Astrocyte (in vitro differentiated cells and primary cell): ENCODE measurements at regions not wholly inside any gene's neighbourhood (a gene's known extent, or its start where the extent isn't known, plus 50 kb on each side); places are given as distances from the start of the nearest gene placed in this dataset.

Source experiments
- DNase-seq: peaks from one replicate; pipeline ENCODE4 v3.0.0-alpha.2; 2010; ENCODE audit warnings: low read depth
- FAIRE-seq: peaks from 2 replicates; lab custom pipeline; 2011; peaks lifted over from hg19 to GRCh38; lab: Jason Lieb, UNC
- H2AFZ ChIP-seq: 2 replicates; pipeline ENCODE4 v1.6.0; 2012; ENCODE audit warnings: low read depth, low read length, inconsistent platforms
- H3K27ac ChIP-seq: 2 replicates; pipeline ENCODE4 v1.5.1; 2011; ENCODE audit warnings: low read depth, low read length, inconsistent platforms
- H3K27me3 ChIP-seq: 2 replicates; pipeline ENCODE4 v1.6.0; 2011; ENCODE audit warnings: low read length, inconsistent platforms; ENCODE audit not compliant: insufficient read depth
- H3K36me3 ChIP-seq: 2 replicates; pipeline ENCODE4 v1.5.1; 2011; ENCODE audit warnings: low read length, inconsistent platforms; ENCODE audit not compliant: insufficient read depth
- H3K4me1 ChIP-seq: 2 replicates; pipeline ENCODE4 v1.5.1; 2011; ENCODE audit warnings: low read length, inconsistent platforms; ENCODE audit not compliant: insufficient read depth
- H3K4me2 ChIP-seq: 2 replicates; pipeline ENCODE4 v1.6.0; 2012; ENCODE audit warnings: low read length, inconsistent platforms
- H3K4me3 ChIP-seq: 2 replicates; pipeline ENCODE4 v1.5.1; 2011; ENCODE audit warnings: low read depth, mild to moderate bottlenecking, low read length, inconsistent platforms; ENCODE audit not compliant: insufficient read depth
- H3K79me2 ChIP-seq: 2 replicates; pipeline ENCODE4 v1.6.0; 2012; ENCODE audit warnings: mild to moderate bottlenecking, low read length, inconsistent platforms; ENCODE audit not compliant: insufficient read depth
- H3K9ac ChIP-seq: 2 replicates; pipeline ENCODE4 v1.6.0; 2012; ENCODE audit warnings: mild to moderate bottlenecking, low read length, inconsistent platforms
- H3K9me3 ChIP-seq: 2 replicates; pipeline ENCODE4 v1.5.1; 2012; ENCODE audit warnings: low read depth, mild to moderate bottlenecking, low read length, inconsistent platforms; ENCODE audit not compliant: insufficient read depth
- H4K20me1 ChIP-seq: 2 replicates; pipeline ENCODE4 v1.6.0; 2012; ENCODE audit warnings: low read length, inconsistent platforms; ENCODE audit not compliant: insufficient read depth
- H3K27ac Mint-ChIP-seq: one replicate; pipeline ENCODE4 v1.8.0; 2021; ENCODE audit warnings: mild to moderate bottlenecking, mixed read lengths; ENCODE audit not compliant: unreplicated experiment
- H3K27me3 Mint-ChIP-seq: one replicate; pipeline ENCODE4 v1.8.0; 2021; ENCODE audit warnings: low read depth, mixed read lengths; ENCODE audit not compliant: unreplicated experiment
- H3K36me3 Mint-ChIP-seq: one replicate; pipeline ENCODE4 v1.8.0; 2021; ENCODE audit warnings: low read depth, mixed read lengths; ENCODE audit not compliant: unreplicated experiment
- H3K4me1 Mint-ChIP-seq: one replicate; pipeline ENCODE4 v1.8.0; 2021; ENCODE audit warnings: low read depth, mixed read lengths; ENCODE audit not compliant: unreplicated experiment
- H3K4me3 Mint-ChIP-seq: one replicate; pipeline ENCODE4 v1.8.0; 2021; ENCODE audit warnings: mild to moderate bottlenecking, moderate library complexity, mixed read lengths; ENCODE audit not compliant: unreplicated experiment
- H3K9me3 Mint-ChIP-seq: one replicate; pipeline ENCODE4 v1.8.0; 2021; ENCODE audit warnings: mild to moderate bottlenecking, mixed read lengths; ENCODE audit not compliant: unreplicated experiment
- CTCF ChIP-seq: IDR thresholded peaks from 2 replicates; pipeline ENCODE4 v1.5.1; 2011; ENCODE audit warnings: low read depth, mild to moderate bottlenecking, inconsistent platforms, low read length, moderate library complexity; ENCODE audit not compliant: insufficient read depth
- EZH2 ChIP-seq: IDR thresholded peaks from 2 replicates; pipeline ENCODE4 v1.6.1; 2012; ENCODE audit warnings: mild to moderate bottlenecking, low read length, inconsistent platforms; ENCODE audit not compliant: insufficient read depth

- TF ChIP-seq EZH2 (no peak), CTCF (no peak)
- H3K4me2 ChIP-seq, result no peak overlapping the region
- peaks cover 5% of the 10 kb centered on the region for H3K27me3 Mint-ChIP-seq
- H3K27me3 ChIP-seq, result no peaks in the 10 kb centered on the region
- no peaks in the 10 kb centered on the region for H3K9me3 ChIP-seq
- no peak overlapping the region for H3K27ac ChIP-seq
- DNase-seq, result no peak
- H2AFZ ChIP-seq, result no peak overlapping the region
- peaks cover 6% of the 10 kb centered on the region for H3K4me1 Mint-ChIP-seq
- no peaks in the 10 kb centered on the region for H3K36me3 Mint-ChIP-seq
- H4K20me1 ChIP-seq, result no peaks in the 10 kb centered on the region
- H3K9me3 Mint-ChIP-seq, result peaks cover 2% of the 10 kb centered on the region
- H3K36me3 ChIP-seq, result no peaks in the 10 kb centered on the region
- H3K79me2 ChIP-seq, result no peaks in the 10 kb centered on the region
- no peak overlapping the region for H3K4me3 Mint-ChIP-seq
- H3K9ac ChIP-seq, result no peak overlapping the region
- no peak overlapping the region for H3K4me3 ChIP-seq
- no peak for FAIRE-seq
- no peaks in the 10 kb centered on the region for H3K4me1 ChIP-seq
- no peak overlapping the region for H3K27ac Mint-ChIP-seq
Measured at GRCh38 chr2:2590141-2590540, 259.1 kb upstream of the MYT1L start.

DNA sequence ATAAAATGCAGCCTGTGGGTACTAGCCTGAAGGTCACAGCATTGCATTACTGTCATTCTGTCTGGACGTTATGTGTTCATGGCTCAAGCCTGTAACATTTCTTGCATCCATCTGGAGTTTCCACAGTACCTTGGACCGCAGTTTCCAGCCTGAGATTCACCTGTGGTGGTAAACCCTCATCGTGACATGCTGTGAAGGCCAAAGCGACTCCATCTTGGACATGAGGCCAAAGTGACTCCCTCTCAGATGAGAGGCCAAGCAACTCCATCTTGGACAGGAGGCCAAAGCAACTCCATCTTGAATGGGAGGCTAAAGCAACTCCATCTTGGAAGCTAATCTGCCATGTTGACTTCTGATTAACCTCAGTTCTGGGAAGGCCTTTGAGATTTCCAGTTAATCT, 257.7 kb upstream of the MYT1L start:
- H3K27me3 Mint-ChIP-seq, result peaks cover 5% of the 10 kb centered on the region
- TF ChIP-seq EZH2 (no peak), CTCF (no peak)
- FAIRE-seq, result no peak
- peaks cover 6% of the 10 kb centered on the region for H3K4me1 Mint-ChIP-seq
- Histone ChIP-seq H3K27me3 (no peaks in the 10 kb centered on the region), H3K4me3 (no peak overlapping the region), H3K4me2 (no peak overlapping the region), H3K27ac (no peak overlapping the region), H3K9ac (no peak overlapping the region), H3K36me3 (no peaks in the 10 kb centered on the region), H3K4me1 (no peaks in the 10 kb centered on the region), H3K9me3 (no peaks in the 10 kb centered on the region), H2AFZ (no peak overlapping the region), H3K79me2 (no peaks in the 10 kb centered on the region), H4K20me1 (no peaks in the 10 kb centered on the region)
- no peak overlapping the region for H3K27ac Mint-ChIP-seq
- no peak for DNase-seq
- peaks cover 2% of the 10 kb centered on the region for H3K9me3 Mint-ChIP-seq
- no peak overlapping the region for H3K4me3 Mint-ChIP-seq
- no peaks in the 10 kb centered on the region for H3K36me3 Mint-ChIP-seq

DNA sequence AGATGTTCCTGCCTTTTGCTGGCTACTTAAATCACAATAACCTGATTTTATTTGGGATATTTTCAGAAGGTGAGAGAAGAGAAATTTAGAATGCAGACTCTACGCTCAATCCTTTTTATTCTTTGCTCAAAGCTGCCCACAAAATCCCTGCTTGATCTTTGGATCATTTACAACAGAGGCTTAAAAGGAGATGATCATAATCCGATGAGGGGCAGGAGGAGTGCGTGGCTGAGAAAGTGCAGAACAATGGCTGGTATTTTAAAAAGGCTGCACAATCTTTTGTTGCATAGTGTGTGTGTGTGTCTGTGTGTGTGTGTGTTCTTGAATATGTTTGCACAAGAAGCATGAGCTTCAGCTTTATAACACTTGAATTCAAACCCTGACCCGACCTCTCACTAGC, 256.3 kb upstream of the MYT1L start:
- no peak for FAIRE-seq
- Mint-ChIP-seq H3K4me1 (peaks cover 6% of the 10 kb centered on the region), H3K27me3 (peaks cover 7% of the 10 kb centered on the region), H3K36me3 (no peaks in the 10 kb centered on the region), H3K4me3 (no peak overlapping the region), H3K27ac (no peak overlapping the region), H3K9me3 (peaks cover 2% of the 10 kb centered on the region)
- Histone ChIP-seq H3K9ac (no peak overlapping the region), H3K27me3 (no peaks in the 10 kb centered on the region), H3K79me2 (no peaks in the 10 kb centered on the region), H3K4me3 (no peak overlapping the region), H3K4me2 (no peak overlapping the region), H4K20me1 (no peaks in the 10 kb centered on the region), H2AFZ (no peak overlapping the region), H3K36me3 (no peaks in the 10 kb centered on the region), H3K27ac (no peak overlapping the region), H3K4me1 (no peaks in the 10 kb centered on the region), H3K9me3 (peaks cover 4% of the 10 kb centered on the region)
- DNase-seq, result no peak
- no peak for TF ChIP-seq EZH2
- no peak for TF ChIP-seq CTCF
